Gastroesophageal sphincter (tissue), 4 donors: ENCODE measurements at regions not wholly inside any gene's neighbourhood (a gene's known extent, or its start where the extent isn't known, plus 50 kb on each side); places are given as distances from the start of the nearest gene placed in this dataset.

ENCODE experiments used
- ATAC-seq: fragments of 150-250 bp; one replicate; pipeline ENCODE4 v1.9.1; 2016; ENCODE audit warnings: mild to moderate bottlenecking, moderate library complexity
- H3K27ac ChIP-seq, 4 donors: fragments of 200-600 bp; sonication (generic) in 3 of 4; 1 replicate in 3 of 4; 2 replicates in 1 of 4; pipeline ENCODE4 v1.5.1; 2016 to 2019
- H3K27me3 ChIP-seq: fragments of 200-600 bp; sonication (generic); one replicate; pipeline ENCODE4 v1.5.1; 2019
- H3K36me3 ChIP-seq, 2 donors: fragments of 200-600 bp; sonication (generic); one replicate each; pipeline ENCODE4 v1.5.1; 2019; ENCODE audit warnings: control low read depth in 1 of 2
- H3K4me1 ChIP-seq, 3 donors: fragments of 200-600 bp; sonication (generic); 1 replicate in 2 of 3; 2 replicates in 1 of 3; pipeline ENCODE4 v1.5.1; 2016 to 2019; ENCODE audit warnings: control low read depth in 2 of 3
- H3K4me3 ChIP-seq, 2 donors: fragments of 200-600 bp; sonication (generic); one replicate each; pipeline ENCODE4 v1.5.1; 2019; ENCODE audit warnings: mild to moderate bottlenecking in 1 of 2, moderate library complexity in 1 of 2
- H3K9me3 ChIP-seq, 3 donors: fragments of 200-600 bp; sonication (generic); one replicate each; pipeline ENCODE4 v1.5.1; 2017 to 2019; ENCODE audit warnings: control low read depth in 2 of 3
- CTCF ChIP-seq, 4 experiments: fragments of 200-600 bp in 2 of 4; fragments of 450-650 bp in 2 of 4; sonication (generic) in 1 of 4; IDR thresholded peaks; one replicate each; pipeline ENCODE4 v1.5.1; 2017 to 2019; ENCODE audit warnings: antibody characterized with exemption in 4 of 4, mild to moderate bottlenecking in 2 of 4, moderate library complexity in 2 of 4
- EP300 ChIP-seq: sonication (generic); formaldehyde crosslinking; IDR thresholded peaks from one replicate; pipeline ENCODE4 v1.6.1; 2017; ENCODE audit warnings: antibody characterized with exemption, mild to moderate bottlenecking
- POLR2A ChIP-seq, 2 donors: fragments of 450-650 bp; IDR thresholded peaks; one replicate each; pipeline ENCODE4 v1.6.1; 2017; ENCODE audit warnings: antibody characterized with exemption in 2 of 2, mild to moderate bottlenecking in 2 of 2, moderate library complexity in 1 of 2
- POLR2AphosphoS5 ChIP-seq: sonication (generic); formaldehyde crosslinking; IDR thresholded peaks from one replicate; pipeline ENCODE4 v1.6.1; 2017; ENCODE audit warnings: antibody characterized with exemption
- whole genome bisulfite sequencing, 2 donors: methylation state at CpG; one replicate each; pipeline ENCODE4 v1.1.5; 2018; ENCODE audit warnings: low coverage in 1 of 2; 5-methylcytosine and 5-hydroxymethylcytosine counted together

GRCh38 chr9:120338340-120338739, 241.6 kb downstream of the CDK5RAP2 start:
- TF ChIP-seq CTCF (IDR thresholded peaks at IDR 0.05) = no peak
- WGBS, 2 donors = 58 to 60% methylated on average over 1 to 2 of the region's 2 CpGs
- no peak overlapping the region for H3K4me3 ChIP-seq
- no peak overlapping the region for H3K27ac ChIP-seq
- H3K36me3 ChIP-seq = no peaks in the 10 kb centered on the region
- peaks cover 4% of the 10 kb centered on the region for H3K27me3 ChIP-seq
- H3K4me1 ChIP-seq = no peaks in the 10 kb centered on the region
- no peak for ATAC-seq
- H3K9me3 ChIP-seq = no peaks in the 10 kb centered on the region

- H3K4me3 ChIP-seq = no peak overlapping the region
- 79 to 100% methylated on average over 2 of the region's 4 CpGs for WGBS, 2 donors
- TF ChIP-seq CTCF (IDR thresholded peaks at IDR 0.05) (no peak), POLR2AphosphoS5 (no peak), POLR2A (IDR thresholded peaks at IDR 0.05) (no peak), EP300 (no peak)
Observed at GRCh38 chr9:120337131-120337530, 242.8 kb downstream of the CDK5RAP2 start.

GRCh38 chr9:120336753-120337090, 243.2 kb downstream of the CDK5RAP2 start:
- no peaks in the 10 kb centered on the region for H3K4me1 ChIP-seq
- H3K9me3 ChIP-seq = no peaks in the 10 kb centered on the region
- WGBS, 2 donors = 80% methylated on average over 2 of the region's 4 CpGs; no CpG with 5 or more reads in 1 of the 2 donors
- no peak for ATAC-seq
- TF ChIP-seq POLR2A (IDR thresholded peaks at IDR 0.05) = no peak
- peaks cover 4% of the 10 kb centered on the region for H3K27me3 ChIP-seq
- H3K4me3 ChIP-seq = no peak overlapping the region
- no peaks in the 10 kb centered on the region for H3K36me3 ChIP-seq
- no peak overlapping the region for H3K27ac ChIP-seq

More at GRCh38 chr9:120337131-120337530, 242.8 kb downstream of the CDK5RAP2 start:
- Histone ChIP-seq H3K9me3 (no peaks in the 10 kb centered on the region), H3K36me3 (no peaks in the 10 kb centered on the region), H3K27me3 (peaks cover 4% of the 10 kb centered on the region), H3K4me1 (no peaks in the 10 kb centered on the region), H3K27ac (no peak overlapping the region)
- ATAC-seq = no peak

- WGBS, 2 donors = 57 to 74% methylated on average over 2 to 4 of the region's 6 CpGs
Observed at GRCh38 chr9:120336021-120336752, 243.8 kb downstream of the CDK5RAP2 start.

GRCh38 chr9:120331913-120332312, 248.1 kb downstream of the CDK5RAP2 start:
- TF ChIP-seq POLR2AphosphoS5 (no peak), CTCF (IDR thresholded peaks at IDR 0.05) (no peak), POLR2A (IDR thresholded peaks at IDR 0.05) (no peak), EP300 (no peak)
- WGBS, 2 donors = 88 to 90% methylated on average over 3 of the region's 3 CpGs

More at GRCh38 chr9:120336021-120336752, 243.8 kb downstream of the CDK5RAP2 start:
- Histone ChIP-seq H3K4me3 (no peak overlapping the region), H3K27ac (no peak overlapping the region), H3K9me3 (no peaks in the 10 kb centered on the region), H3K27me3 (peaks cover 4% of the 10 kb centered on the region), H3K36me3 (no peaks in the 10 kb centered on the region), H3K4me1 (no peaks in the 10 kb centered on the region)
- TF ChIP-seq CTCF (IDR thresholded peaks at IDR 0.05) = no peak
- TF ChIP-seq EP300 = no peak
- TF ChIP-seq POLR2A (IDR thresholded peaks at IDR 0.05) = no peak
- TF ChIP-seq POLR2AphosphoS5 = no peak
- ATAC-seq = no peak

More at GRCh38 chr9:120331913-120332312, 248.1 kb downstream of the CDK5RAP2 start:
- Histone ChIP-seq H3K27ac (no peak overlapping the region), H3K9me3 (peaks cover 0 to 6% (median 0%) of the 10 kb centered on the region in 3 donors), H3K36me3 (no peaks in the 10 kb centered on the region), H3K4me1 (no peaks in the 10 kb centered on the region), H3K27me3 (no peaks in the 10 kb centered on the region), H3K4me3 (no peak overlapping the region)
- ATAC-seq = no peak
